Astrocyte (in vitro differentiated cells and primary cell): ENCODE measurements at regions not wholly inside any gene's neighbourhood (a gene's known extent, or its start where the extent isn't known, plus 50 kb on each side); places are given as distances from the start of the nearest gene placed in this dataset.

Experiments
- EZH2 ChIP-seq: IDR thresholded peaks from 2 replicates; pipeline ENCODE4 v1.6.1; 2012; ENCODE audit warnings: mild to moderate bottlenecking, low read length, inconsistent platforms; ENCODE audit not compliant: insufficient read depth
- TF ChIP-seq, protein P1 (sequence below): IDR thresholded peaks from 2 replicates; pipeline ENCODE4 v1.5.1; 2011; ENCODE audit warnings: low read depth, mild to moderate bottlenecking, inconsistent platforms, low read length, moderate library complexity; ENCODE audit not compliant: insufficient read depth

DNA sequence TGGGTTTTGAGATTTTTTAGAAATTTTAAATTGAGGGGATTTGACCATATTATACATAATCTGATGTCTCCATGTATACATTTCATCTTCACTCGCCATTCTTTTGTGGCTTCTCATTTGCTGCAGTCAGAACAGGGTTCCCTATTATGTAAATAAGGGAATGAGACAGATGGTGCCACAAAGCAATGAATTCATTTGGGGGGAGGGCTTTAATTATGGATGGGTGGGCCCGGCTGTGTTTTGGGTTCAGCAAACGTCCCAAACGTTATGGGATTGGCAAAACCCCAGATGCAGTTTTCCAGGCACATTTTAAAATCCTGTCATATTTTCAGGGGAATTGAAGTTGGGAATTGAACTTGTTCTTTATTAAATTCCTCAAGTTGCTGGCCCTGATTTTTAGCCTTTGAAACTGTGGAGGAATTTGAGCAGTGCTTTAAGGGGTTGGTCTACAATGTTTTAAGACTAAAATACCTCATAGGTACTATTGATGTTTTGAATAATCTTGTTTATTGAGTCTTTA is 558.5 kb upstream of the ZNF462 start:
- TF ChIP-seq, protein P1, sequence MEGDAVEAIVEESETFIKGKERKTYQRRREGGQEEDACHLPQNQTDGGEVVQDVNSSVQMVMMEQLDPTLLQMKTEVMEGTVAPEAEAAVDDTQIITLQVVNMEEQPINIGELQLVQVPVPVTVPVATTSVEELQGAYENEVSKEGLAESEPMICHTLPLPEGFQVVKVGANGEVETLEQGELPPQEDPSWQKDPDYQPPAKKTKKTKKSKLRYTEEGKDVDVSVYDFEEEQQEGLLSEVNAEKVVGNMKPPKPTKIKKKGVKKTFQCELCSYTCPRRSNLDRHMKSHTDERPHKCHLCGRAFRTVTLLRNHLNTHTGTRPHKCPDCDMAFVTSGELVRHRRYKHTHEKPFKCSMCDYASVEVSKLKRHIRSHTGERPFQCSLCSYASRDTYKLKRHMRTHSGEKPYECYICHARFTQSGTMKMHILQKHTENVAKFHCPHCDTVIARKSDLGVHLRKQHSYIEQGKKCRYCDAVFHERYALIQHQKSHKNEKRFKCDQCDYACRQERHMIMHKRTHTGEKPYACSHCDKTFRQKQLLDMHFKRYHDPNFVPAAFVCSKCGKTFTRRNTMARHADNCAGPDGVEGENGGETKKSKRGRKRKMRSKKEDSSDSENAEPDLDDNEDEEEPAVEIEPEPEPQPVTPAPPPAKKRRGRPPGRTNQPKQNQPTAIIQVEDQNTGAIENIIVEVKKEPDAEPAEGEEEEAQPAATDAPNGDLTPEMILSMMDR, result no peak
- TF ChIP-seq EZH2, result no peak
